H1 (cell line): ENCODE measurements at regions not wholly inside any gene's neighbourhood (a gene's known extent, or its start where the extent isn't known, plus 50 kb on each side); places are given as distances from the start of the nearest gene placed in this dataset.

Experiments
- CTCF ChIA-PET: fragments of 300-600 bp; sonication (Branson Sonifier 250); formaldehyde crosslinking; loops from one replicate; lab custom pipeline; 2021; ENCODE audit not compliant: partially characterized antibody; lab: Charles Lee
- POLR2A ChIA-PET: fragments of 300-600 bp; sonication (Branson Sonifier 250); formaldehyde crosslinking; loops from one replicate; lab custom pipeline; 2021; ENCODE audit warnings: inconsistent platforms; ENCODE audit not compliant: partially characterized antibody; lab: Charles Lee
- DNase-seq, 2 experiments: peaks; one replicate each; pipeline versions ENCODE4 v3.0.0 to v3.0.0-alpha.2; 2010 to 2022; ENCODE audit warnings: low spot score in 2 of 2, low read depth in 1 of 2, mixed read lengths in 1 of 2
- FAIRE-seq: peaks from 2 replicates; lab custom pipeline; 2011; peaks lifted over from hg19 to GRCh38; lab: Jason Lieb, UNC
- H2AFZ ChIP-seq: 2 replicates; pipeline ENCODE4 v1.8.1; 2012; ENCODE audit warnings: low read length, inconsistent platforms
- H2AK5ac ChIP-seq: 2 replicates; pipeline ENCODE4 v1.6.1; 2013; ENCODE audit warnings: low read depth, low read length
- H2BK120ac ChIP-seq: replicated peaks from 2 replicates; pipeline ENCODE3; 2013; ENCODE audit warnings: low read depth, low read length, inconsistent platforms
- H2BK12ac ChIP-seq: 2 replicates; pipeline ENCODE4 v1.6.1; 2013; ENCODE audit warnings: low read depth, low read length
- H2BK15ac ChIP-seq: 2 replicates; pipeline ENCODE4 v1.6.1; 2013; ENCODE audit warnings: low read length
- H2BK20ac ChIP-seq: 2 replicates; pipeline ENCODE4 v1.6.1; 2013; ENCODE audit warnings: low read length
- H2BK5ac ChIP-seq: 2 replicates; pipeline ENCODE4 v1.6.1; 2013; ENCODE audit warnings: low read depth, low read length
- H3K14ac ChIP-seq: 2 replicates; pipeline ENCODE4 v1.6.1; 2013; ENCODE audit warnings: inconsistent platforms; ENCODE audit not compliant: insufficient read length
- H3K18ac ChIP-seq: 2 replicates; pipeline ENCODE4 v1.6.1; 2013; ENCODE audit warnings: low read length; ENCODE audit errors: extremely low read depth
- H3K23ac ChIP-seq: 2 replicates; pipeline ENCODE4 v1.6.1; 2013; ENCODE audit warnings: inconsistent platforms; ENCODE audit not compliant: insufficient read length
- H3K23me2 ChIP-seq: 2 replicates; pipeline ENCODE4 v1.6.1; 2013; ENCODE audit warnings: low read depth, low read length
- H3K27ac ChIP-seq: 2 replicates; pipeline ENCODE4 v1.6.1; 2011; ENCODE audit warnings: low read depth, low read length, inconsistent platforms
- H3K27me3 ChIP-seq, 4 experiments: replicated peaks in 1 of 4; 1 replicate in 1 of 4; 2 replicates in 3 of 4; pipeline versions ENCODE4 v1.6.1 to v1.8.1; 2011 to 2013; ENCODE audit warnings: low read length in 3 of 4, mild to moderate bottlenecking in 3 of 4, inconsistent platforms in 2 of 4, mixed read lengths in 2 of 4, moderate library complexity in 1 of 4; ENCODE audit not compliant: control insufficient read depth in 3 of 4, insufficient read depth in 3 of 4; ENCODE audit errors: extremely low read depth in 1 of 4
- H3K36me3 ChIP-seq, 4 experiments: 2 replicates each; pipeline versions ENCODE4 v1.6.1 to v1.8.1; 2011 to 2013; ENCODE audit warnings: mild to moderate bottlenecking in 4 of 4, low read length in 3 of 4, moderate library complexity in 2 of 4, control low read depth in 1 of 4, inconsistent platforms in 1 of 4; ENCODE audit not compliant: insufficient read depth in 4 of 4, control insufficient read depth in 2 of 4
- H3K4ac ChIP-seq: replicated peaks from 2 replicates; pipeline ENCODE3; 2013; ENCODE audit warnings: low read length, low read depth, mixed read lengths, inconsistent platforms; ENCODE audit not compliant: insufficient read length
- H3K4me1 ChIP-seq, 4 experiments: replicated peaks in 1 of 4; 1 replicate in 1 of 4; 2 replicates in 3 of 4; pipeline versions ENCODE4 v1.6.1 to v1.8.1; 2011 to 2013; ENCODE audit warnings: low read length in 3 of 4, inconsistent platforms in 2 of 4, mixed read lengths in 1 of 4; ENCODE audit not compliant: insufficient read depth in 4 of 4, control insufficient read depth in 3 of 4
- H3K4me2 ChIP-seq, 2 experiments: 2 replicates each; pipeline versions ENCODE4 v1.6.1 to v1.8.1; 2011 to 2013; ENCODE audit warnings: low read depth in 2 of 2, low read length in 2 of 2, control low read depth in 1 of 2, inconsistent platforms in 1 of 2, mild to moderate bottlenecking in 1 of 2; ENCODE audit not compliant: insufficient read depth in 1 of 2
- H3K4me3 ChIP-seq, 4 experiments: fragments of 200-600, 300-600 bp in 1 of 4; sonication (generic), shearing (Covaris generic), sonication (Bioruptor Twin) in 1 of 4; 2 replicates each; pipeline versions ENCODE4 v1.5.1 to v1.8.1; 2011 to 2016; ENCODE audit warnings: low read length in 4 of 4, low read depth in 3 of 4, control low read depth in 2 of 4, inconsistent platforms in 2 of 4, mild to moderate bottlenecking in 2 of 4, mixed read lengths in 1 of 4, moderate library complexity in 1 of 4; ENCODE audit not compliant: insufficient read depth in 2 of 4; ENCODE audit errors: extremely low read depth in 1 of 4
- H3K56ac ChIP-seq: replicated peaks from 2 replicates; pipeline ENCODE3; 2013; ENCODE audit warnings: low read depth, mild to moderate bottlenecking, mixed read lengths, low read length, inconsistent platforms; ENCODE audit not compliant: insufficient read length
- H3K79me1 ChIP-seq: 2 replicates; pipeline ENCODE4 v1.6.1; 2013; ENCODE audit warnings: low read depth, low read length, control low read depth
- H3K79me2 ChIP-seq, 2 experiments: 2 replicates each; pipeline versions ENCODE4 v1.6.1 to v1.8.1; 2012 to 2013; ENCODE audit warnings: low read length in 2 of 2, mild to moderate bottlenecking in 2 of 2, inconsistent platforms in 1 of 2; ENCODE audit not compliant: insufficient read depth in 2 of 2, control insufficient read depth in 1 of 2
- H3K9ac ChIP-seq, 4 experiments: replicated peaks in 1 of 4; 1 replicate in 1 of 4; 2 replicates in 3 of 4; pipeline versions ENCODE4 v1.6.1 to v1.8.1; 2011 to 2013; ENCODE audit warnings: low read depth in 3 of 4, low read length in 3 of 4, control low read depth in 2 of 4, mild to moderate bottlenecking in 2 of 4, moderate library complexity in 2 of 4, inconsistent platforms in 1 of 4; ENCODE audit errors: extremely low read depth in 1 of 4
- H3K9me3 ChIP-seq, 2 experiments: 2 replicates each; pipeline versions ENCODE4 v1.6.1 to v1.8.1; 2012 to 2013; ENCODE audit warnings: mild to moderate bottlenecking in 2 of 2, moderate library complexity in 2 of 2, control low read depth in 1 of 2, inconsistent platforms in 1 of 2, low read depth in 1 of 2, low read length in 1 of 2, mixed read lengths in 1 of 2; ENCODE audit not compliant: insufficient read depth in 2 of 2
- H4K20me1 ChIP-seq, 2 experiments: replicated peaks in 1 of 2; 2 replicates each; pipeline versions ENCODE3 to v1.8.1; 2011 to 2013; ENCODE audit warnings: inconsistent platforms in 2 of 2, low read length in 2 of 2, mild to moderate bottlenecking in 1 of 2; ENCODE audit not compliant: insufficient read depth in 2 of 2, control insufficient read depth in 1 of 2
- H4K5ac ChIP-seq: 2 replicates; pipeline ENCODE4 v1.6.1; 2013; ENCODE audit warnings: low read length, low read depth, mixed read lengths, inconsistent platforms; ENCODE audit not compliant: insufficient read length
- H4K8ac ChIP-seq: 2 replicates; pipeline ENCODE4 v1.8.0; 2013; ENCODE audit warnings: mild to moderate bottlenecking, moderate library complexity, low read length, inconsistent platforms; ENCODE audit not compliant: insufficient read depth; ENCODE audit errors: extremely low read depth
- H4K91ac ChIP-seq: replicated peaks from 2 replicates; pipeline ENCODE3; 2013; ENCODE audit warnings: low read length, mixed read lengths, inconsistent platforms; ENCODE audit not compliant: insufficient read length
- ASH2L ChIP-seq: fragments of 200-600, 300-600 bp; sonication (generic); IDR thresholded peaks from one replicate; pipeline ENCODE4 v1.7.1; 2017; ENCODE audit warnings: low read length
- ATF3 ChIP-seq: IDR thresholded peaks from 2 replicates; pipeline ENCODE4 v1.6.1; 2011; ENCODE audit warnings: low read depth, mild to moderate bottlenecking, low read length; ENCODE audit not compliant: insufficient read depth
- BCL11A ChIP-seq, 2 experiments: IDR thresholded peaks; one replicate each; pipeline ENCODE4 v1.6.1; 2011; ENCODE audit warnings: low read depth in 2 of 2, low read length in 2 of 2, mild to moderate bottlenecking in 2 of 2
- BRCA1 ChIP-seq: IDR thresholded peaks from 2 replicates; pipeline ENCODE4 v1.6.1; 2012; ENCODE audit warnings: low read depth, low read length, improper control_type of control experiment
- EZH2 ChIP-seq: fragments of 200-600 bp; sonication (generic); IDR thresholded peaks from 2 replicates; pipeline ENCODE4 v1.7.1; 2012; ENCODE audit warnings: low read depth, mild to moderate bottlenecking, moderate library complexity, low read length, inconsistent platforms; ENCODE audit not compliant: severe bottlenecking
- FOSL1 ChIP-seq: IDR thresholded peaks from 2 replicates; pipeline ENCODE4 v1.6.1; 2011; ENCODE audit warnings: mild to moderate bottlenecking, low read depth, low read length, moderate library complexity; ENCODE audit not compliant: insufficient read depth
- HDAC6 ChIP-seq: IDR thresholded peaks from one replicate; pipeline ENCODE4 v1.7.1; 2012; ENCODE audit warnings: low read depth, mild to moderate bottlenecking, inconsistent platforms, low read length, moderate library complexity
- KDM4A ChIP-seq: IDR thresholded peaks from one replicate; pipeline ENCODE4 v1.7.1; 2012; ENCODE audit warnings: low read depth, mild to moderate bottlenecking, moderate library complexity, low read length, inconsistent platforms; ENCODE audit not compliant: severe bottlenecking
- PHF8 ChIP-seq: fragments of 200-600 bp; sonication (generic); conservative IDR thresholded peaks from 2 replicates; pipeline ENCODE4 v1.7.1; 2012; ENCODE audit warnings: low read depth, mild to moderate bottlenecking, inconsistent platforms, low read length, moderate library complexity
- POLR2AphosphoS5 ChIP-seq: IDR thresholded peaks from 2 replicates; pipeline ENCODE4 v1.6.1; 2011; ENCODE audit warnings: low read depth, low read length
- RAD21 ChIP-seq, 2 experiments: IDR thresholded peaks in 1 of 2; conservative IDR thresholded peaks in 1 of 2; 2 replicates each; pipeline ENCODE4 v1.6.1; 2011; ENCODE audit warnings: low read depth in 2 of 2, low read length in 2 of 2, improper control_type of control experiment in 1 of 2, inconsistent platforms in 1 of 2, mild to moderate bottlenecking in 1 of 2, moderate library complexity in 1 of 2
- SIRT6 ChIP-seq: IDR thresholded peaks from one replicate; pipeline ENCODE4 v1.7.1; 2012; ENCODE audit warnings: low read length, inconsistent platforms
- SRF ChIP-seq: IDR thresholded peaks from 2 replicates; pipeline ENCODE4 v1.6.1; 2011; ENCODE audit warnings: mild to moderate bottlenecking, low read depth, low read length, moderate library complexity
- TEAD4 ChIP-seq: IDR thresholded peaks from 2 replicates; pipeline ENCODE4 v1.6.1; 2012; ENCODE audit warnings: low read depth, low read length, inconsistent platforms, mixed read lengths
- ZNF274 ChIP-seq: IDR thresholded peaks from 2 replicates; pipeline ENCODE4 v1.7.0; 2012; ENCODE audit warnings: low read length, borderline replicate concordance; ENCODE audit errors: extremely low read depth
- WGBS, 2 experiments: shearing (Covaris generic) in 1 of 2; methylation state at CpG; one replicate each; pipeline versions ENCODE4 v1.1.6 to v1.1.7; 2013 to 2015; ENCODE audit warnings: low lambda C conversion rate in 2 of 2, mixed read lengths in 2 of 2, inconsistent platforms in 1 of 2, low coverage in 1 of 2, missing lambda C conversion rate in 1 of 2; ENCODE audit not compliant: insufficient replicate concordance in 2 of 2, insufficient coverage in 1 of 2, insufficient read length in 1 of 2; ENCODE audit errors: extremely low coverage in 1 of 2, missing lambda C conversion rate in 1 of 2; 5-methylcytosine and 5-hydroxymethylcytosine counted together

- Histone ChIP-seq H4K8ac (no peak overlapping the region), H3K23me2 (peaks cover 5% of the 10 kb centered on the region; the same call in 1 of the 2 replicates), H3K79me2 (no peaks in the 10 kb centered on the region), H3K4me3 (no peak overlapping the region), H3K14ac (no peak overlapping the region), H2AFZ (0 out of 2 replicates have a peak overlapping the region, but pooled peaks have one; percentile 90), H3K23ac (no peak overlapping the region), H3K4me2 (no peak overlapping the region), H3K27me3 (no peaks in the 10 kb centered on the region), H4K20me1 (peaks cover 0 to 4% of the 10 kb centered on the region in 2 experiments), H3K56ac (no peak overlapping the region), H2BK5ac (no peak overlapping the region), H3K36me3 (no peaks in the 10 kb centered on the region), H3K18ac (no peak overlapping the region), H3K9me3 (no peaks in the 10 kb centered on the region), H2AK5ac (no peak overlapping the region), H4K91ac (no peak overlapping the region), H3K79me1 (no peaks in the 10 kb centered on the region), H3K4ac (no peak overlapping the region), H2BK12ac (no peak overlapping the region), H3K4me1 (peaks cover 0 to 2% (median 0%) of the 10 kb centered on the region in 4 experiments; a peak in 3 of 7 replicates), H4K5ac (no peak overlapping the region), H2BK120ac (no peak overlapping the region), H2BK15ac (no peak overlapping the region), H3K9ac (no peak overlapping the region), H2BK20ac (no peak overlapping the region), H3K27ac (no peak overlapping the region)
- POLR2A ChIA-PET: no interaction called here
- 81% methylated on average over 6 of the region's 6 CpGs; no CpG with 5 or more reads in 1 of the 2 experiments for WGBS, 2 experiments
- CTCF ChIA-PET: no interaction called here
- FAIRE-seq: no peak
- DNase-seq: no peak
- TF ChIP-seq BCL11A (IDR thresholded peaks at IDR 0.05; ENCODE audit: low read depth in 2 of 2, low read length in 2 of 2) (no peak), ASH2L (no peak), ZNF274 (no peak), SIRT6 (no peak), TEAD4 (no peak), ATF3 (no peak), FOSL1 (no peak), SRF (no peak), HDAC6 (no peak), EZH2 (no peak), BRCA1 (no peak), RAD21 (IDR thresholded peaks at IDR 0.05 in 1 of 2, conservative IDR thresholded peaks at IDR 0.05 in 1 of 2; ENCODE audit: low read depth in 2 of 2, low read length in 2 of 2) (no peak), PHF8 (no peak), POLR2AphosphoS5 (no peak), KDM4A (no peak)
Measured at GRCh38 chr9:86766511-86766910, 180.8 kb downstream of the GAS1 start.
